Lower leg skin (tissue), 4 donors: ENCODE measurements at regions not wholly inside any gene's neighbourhood (a gene's known extent, or its start where the extent isn't known, plus 50 kb on each side); places are given as distances from the start of the nearest gene placed in this dataset.

Source experiments
- DNase-seq, 2 donors: peaks; one replicate each; pipeline ENCODE4 v3.0.0-alpha.2; 2019; ENCODE audit warnings: low spot score in 2 of 2
- H3K4me3 ChIP-seq: fragments of 200-600 bp; sonication (generic); 2 replicates; pipeline ENCODE4 v1.5.1; 2017; ENCODE audit warnings: mild to moderate bottlenecking, low read depth; ENCODE audit not compliant: poor library complexity, severe bottlenecking
- POLR2A ChIP-seq, 2 donors: fragments of 450-650 bp; IDR thresholded peaks; one replicate each; pipeline ENCODE4 v1.6.1; 2016 to 2017; ENCODE audit warnings: antibody characterized with exemption in 2 of 2, mild to moderate bottlenecking in 1 of 2, moderate library complexity in 1 of 2
- WGBS, 2 donors: methylation state at CpG; one replicate each; pipeline ENCODE4 v1.1.5; 2018; 5-methylcytosine and 5-hydroxymethylcytosine counted together
- intact Hi-C: fragments of 100-400 bp; cut with DNase I; formaldehyde crosslinking; loops from one replicate; pipeline ENCODE4 v1.15.0; 2023; ENCODE audit warnings: low total_unique reads
- TF ChIP-seq, protein P1 (sequence below), 3 donors: fragments of 450-650 bp; IDR thresholded peaks; one replicate each; pipeline ENCODE4 v1.5.1; 2016; ENCODE audit warnings: antibody characterized with exemption in 3 of 3, mild to moderate bottlenecking in 3 of 3, moderate library complexity in 2 of 3

- intact Hi-C loops: no loop called here
- WGBS, 2 donors: 45 to 50% methylated on average over 4 of the region's 4 CpGs
- H3K4me3 ChIP-seq: no peak overlapping the region
- TF ChIP-seq, protein P1, sequence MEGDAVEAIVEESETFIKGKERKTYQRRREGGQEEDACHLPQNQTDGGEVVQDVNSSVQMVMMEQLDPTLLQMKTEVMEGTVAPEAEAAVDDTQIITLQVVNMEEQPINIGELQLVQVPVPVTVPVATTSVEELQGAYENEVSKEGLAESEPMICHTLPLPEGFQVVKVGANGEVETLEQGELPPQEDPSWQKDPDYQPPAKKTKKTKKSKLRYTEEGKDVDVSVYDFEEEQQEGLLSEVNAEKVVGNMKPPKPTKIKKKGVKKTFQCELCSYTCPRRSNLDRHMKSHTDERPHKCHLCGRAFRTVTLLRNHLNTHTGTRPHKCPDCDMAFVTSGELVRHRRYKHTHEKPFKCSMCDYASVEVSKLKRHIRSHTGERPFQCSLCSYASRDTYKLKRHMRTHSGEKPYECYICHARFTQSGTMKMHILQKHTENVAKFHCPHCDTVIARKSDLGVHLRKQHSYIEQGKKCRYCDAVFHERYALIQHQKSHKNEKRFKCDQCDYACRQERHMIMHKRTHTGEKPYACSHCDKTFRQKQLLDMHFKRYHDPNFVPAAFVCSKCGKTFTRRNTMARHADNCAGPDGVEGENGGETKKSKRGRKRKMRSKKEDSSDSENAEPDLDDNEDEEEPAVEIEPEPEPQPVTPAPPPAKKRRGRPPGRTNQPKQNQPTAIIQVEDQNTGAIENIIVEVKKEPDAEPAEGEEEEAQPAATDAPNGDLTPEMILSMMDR (IDR thresholded peaks at IDR 0.05): no peak
- no peak for DNase-seq
These were observed 124.0 kb upstream of the PJA2 start for GRCh38 chr5:109533751-109534272.

DNA sequence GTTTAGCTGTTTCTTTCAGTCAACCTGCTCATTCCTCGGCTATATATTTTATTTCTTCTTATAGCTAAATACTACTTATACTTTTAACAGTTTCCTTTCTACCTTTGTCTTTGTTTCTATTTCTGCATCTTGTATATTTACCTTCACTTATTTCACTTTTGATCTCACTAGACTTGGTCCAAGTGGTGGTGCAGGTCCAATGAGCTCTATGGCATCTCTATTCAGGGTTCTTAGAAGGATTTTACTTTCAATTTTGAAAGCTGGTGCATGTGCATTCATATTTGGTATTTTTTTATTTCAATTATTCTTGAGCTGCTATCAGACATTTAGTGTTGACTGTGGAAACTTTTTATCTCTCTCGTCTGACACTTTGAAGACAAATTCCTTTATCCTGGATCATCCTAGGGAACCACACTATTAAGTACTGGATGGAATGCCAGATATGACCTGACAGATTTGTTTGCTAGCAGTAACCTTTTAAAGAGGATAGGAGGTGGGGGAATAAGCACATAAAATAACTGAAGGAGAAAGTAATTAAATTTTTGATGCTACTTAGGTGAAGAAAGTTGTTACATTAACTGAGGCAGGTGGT, 123.1 kb upstream of the PJA2 start:
- DNase-seq: no peak
- TF ChIP-seq, protein P1 (IDR thresholded peaks at IDR 0.05): no peak
- no peak for TF ChIP-seq POLR2A (IDR thresholded peaks at IDR 0.05)
- no peak overlapping the region for H3K4me3 ChIP-seq
- WGBS, 2 donors: 66 to 72% methylated on average over 2 of the region's 2 CpGs
- intact Hi-C loops: no loop called here

- TF ChIP-seq, protein P1 (IDR thresholded peaks at IDR 0.05): no peak
- no peak for TF ChIP-seq POLR2A (IDR thresholded peaks at IDR 0.05)
- intact Hi-C loops: no loop called here
- WGBS, 2 donors: 98% methylated on average over 1 of the region's 1 CpG
- no peak overlapping the region for H3K4me3 ChIP-seq
- DNase-seq: no peak
These were observed 121.5 kb upstream of the PJA2 start for GRCh38 chr5:109531262-109531661.

- DNase-seq: no peak
- 86 to 90% methylated on average over 2 of the region's 2 CpGs for WGBS, 2 donors
- H3K4me3 ChIP-seq: no peak overlapping the region
- TF ChIP-seq POLR2A (IDR thresholded peaks at IDR 0.05): no peak
- TF ChIP-seq, protein P1 (IDR thresholded peaks at IDR 0.05): no peak
- intact Hi-C loops: no loop called here
These were observed 120.2 kb upstream of the PJA2 start for GRCh38 chr5:109529987-109530386.

- TF ChIP-seq, protein P1 (IDR thresholded peaks at IDR 0.05): no peak
- no peak for TF ChIP-seq POLR2A (IDR thresholded peaks at IDR 0.05)
- no peak overlapping the region for H3K4me3 ChIP-seq
- no peak for DNase-seq
- intact Hi-C loops: no loop called here
- WGBS, 2 donors: 12 to 22% methylated on average over 2 of the region's 2 CpGs
These were observed 119.7 kb upstream of the PJA2 start for GRCh38 chr5:109529520-109529919.

GRCh38 chr5:109524555-109524954, 114.8 kb upstream of the PJA2 start:
- TF ChIP-seq POLR2A (IDR thresholded peaks at IDR 0.05): no peak
- TF ChIP-seq, protein P1 (IDR thresholded peaks at IDR 0.05): no peak
- no peak overlapping the region for H3K4me3 ChIP-seq
- no peak for DNase-seq
- intact Hi-C loops: no loop called here
- WGBS, 2 donors: 48 to 89% methylated on average over 2 of the region's 2 CpGs
